Choroid plexus epithelial cell (primary cell): ENCODE measurements at regions not wholly inside any gene's neighbourhood (a gene's known extent, or its start where the extent isn't known, plus 50 kb on each side); places are given as distances from the start of the nearest gene placed in this dataset.

ENCODE experiments used
- DNase-seq: peaks from one replicate; pipeline ENCODE4 v3.0.0-alpha.2; 2010; ENCODE audit warnings: low read depth
- H3K4me3 ChIP-seq: 2 replicates; pipeline ENCODE4 v1.5.1; 2011; ENCODE audit warnings: low read depth, mild to moderate bottlenecking, control low read depth, low read length, moderate library complexity
- CTCF ChIP-seq: conservative IDR thresholded peaks from 2 replicates; pipeline ENCODE4 v1.5.1; 2011; ENCODE audit warnings: low read depth, mild to moderate bottlenecking, control low read depth, inconsistent platforms, low read length, moderate library complexity

- no peak overlapping the region for H3K4me3 ChIP-seq
- no peak for DNase-seq
- no peak for TF ChIP-seq CTCF
Observed at GRCh38 chr2:234869164-234869563, 82.7 kb upstream of the SH3BP4 start.

- no peak for TF ChIP-seq CTCF
- no peak overlapping the region for H3K4me3 ChIP-seq
- no peak for DNase-seq
Observed at GRCh38 chr2:234867882-234868285, 83.9 kb upstream of the SH3BP4 start.

- no peak overlapping the region for H3K4me3 ChIP-seq
- TF ChIP-seq CTCF, result no peak
Observed at GRCh38 chr2:234865586-234865985, 86.2 kb upstream of the SH3BP4 start.

GRCh38 chr2:234865040-234865439 is 86.8 kb upstream of the SH3BP4 start:
- no peak overlapping the region for H3K4me3 ChIP-seq
- no peak for DNase-seq
- no peak for TF ChIP-seq CTCF

More at GRCh38 chr2:234865586-234865985, 86.2 kb upstream of the SH3BP4 start:
- no peak for DNase-seq

- no peak for TF ChIP-seq CTCF
- no peak overlapping the region for H3K4me3 ChIP-seq
- no peak for DNase-seq
Observed at GRCh38 chr2:234864506-234864905, 87.3 kb upstream of the SH3BP4 start.

- DNase-seq, result peak; percentile 57
- TF ChIP-seq CTCF, result peak; percentile 1
- H3K4me3 ChIP-seq, result no peak overlapping the region
Observed at GRCh38 chr2:234863043-234863934, 88.5 kb upstream of the SH3BP4 start.
